ENCODE measurements at regions not wholly inside any gene's neighbourhood (a gene's known extent, or its start where the extent isn't known, plus 50 kb on each side); places are given as distances from the start of the nearest gene placed in this dataset.

- Histone ChIP-seq H3K9me3 (ENCODE audit: control insufficient read depth, low read length) (no peaks in the 10 kb centered on the region), H3K27me3 (replicated peaks; ENCODE audit: control insufficient read depth, insufficient read depth, low read length) (no peaks in the 10 kb centered on the region), H3K4me3 (ENCODE audit: low read length) (no peak overlapping the region), H3K36me3 (ENCODE audit: control insufficient read depth, insufficient read depth, low read length, severe bottlenecking) (no peaks in the 10 kb centered on the region), H3K4me1 (ENCODE audit: control insufficient read depth, insufficient read depth, low read length) (no peaks in the 10 kb centered on the region), H3K9ac (ENCODE audit: low read length) (no peak overlapping the region)
- peak; percentile 62 for DNase-seq (ENCODE audit: low read depth)
Observed at GRCh38 chr4:176478076-176478475, 158.3 kb downstream of the SPCS3 start.

DNA sequence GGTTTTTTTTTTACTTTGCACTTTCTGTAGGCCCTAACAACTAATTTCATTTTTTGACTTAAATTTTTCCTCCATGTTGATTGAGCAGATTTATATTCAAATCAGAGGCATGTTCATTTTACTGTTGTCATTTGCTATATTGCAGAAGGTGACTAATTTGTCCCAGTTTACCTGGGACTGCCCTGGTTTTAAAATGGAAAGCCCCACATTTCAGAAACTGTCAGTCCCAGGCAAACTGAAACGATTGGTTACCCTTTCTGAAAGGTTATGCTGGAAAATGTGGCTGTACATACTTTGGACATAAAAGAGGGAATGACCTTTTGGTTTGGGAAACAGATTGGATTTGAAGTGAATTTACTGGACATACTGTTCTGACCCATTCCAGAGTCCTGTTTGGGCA is 160.0 kb downstream of the SPCS3 start:
- no peaks in the 10 kb centered on the region for H3K36me3 ChIP-seq (ENCODE audit: control insufficient read depth, insufficient read depth, low read length, severe bottlenecking)
- H3K4me1 ChIP-seq (ENCODE audit: control insufficient read depth, insufficient read depth, low read length), result no peaks in the 10 kb centered on the region
- H3K9me3 ChIP-seq (ENCODE audit: control insufficient read depth, low read length), result no peaks in the 10 kb centered on the region
- no peaks in the 10 kb centered on the region for H3K27me3 ChIP-seq (replicated peaks; ENCODE audit: control insufficient read depth, insufficient read depth, low read length)
- DNase-seq (ENCODE audit: low read depth), result no peak
- no peak overlapping the region for H3K9ac ChIP-seq (ENCODE audit: low read length)
- H3K4me3 ChIP-seq (ENCODE audit: low read length), result no peak overlapping the region

DNA sequence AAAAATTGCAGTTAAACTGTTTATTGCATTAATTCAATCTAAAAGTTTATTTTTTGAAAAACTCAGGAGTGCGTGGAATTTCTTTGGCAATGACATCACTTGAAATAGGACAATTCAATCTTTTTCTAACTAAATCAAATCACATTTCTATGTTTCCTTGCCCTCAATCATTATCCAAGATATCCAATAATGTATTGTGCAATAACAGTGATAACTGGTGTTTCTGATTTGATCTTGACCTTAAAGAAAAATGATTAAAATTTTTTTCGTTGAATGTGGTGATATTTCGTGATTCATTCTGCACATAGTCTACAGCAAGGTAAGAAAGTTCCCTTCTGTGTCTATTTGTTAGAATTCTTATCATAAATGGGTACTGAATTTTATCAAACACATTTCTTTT is 163.2 kb downstream of the SPCS3 start:
- no peak for DNase-seq (ENCODE audit: low read depth)
- Histone ChIP-seq H3K9me3 (ENCODE audit: control insufficient read depth, low read length) (no peaks in the 10 kb centered on the region), H3K4me3 (ENCODE audit: low read length) (no peak overlapping the region), H3K27me3 (replicated peaks; ENCODE audit: control insufficient read depth, insufficient read depth, low read length) (no peaks in the 10 kb centered on the region), H3K4me1 (ENCODE audit: control insufficient read depth, insufficient read depth, low read length) (no peaks in the 10 kb centered on the region), H3K36me3 (ENCODE audit: control insufficient read depth, insufficient read depth, low read length, severe bottlenecking) (no peaks in the 10 kb centered on the region), H3K9ac (ENCODE audit: low read length) (no peak overlapping the region)

- no peaks in the 10 kb centered on the region for H3K27me3 ChIP-seq (replicated peaks; ENCODE audit: control insufficient read depth, insufficient read depth, low read length)
- no peak overlapping the region for H3K9ac ChIP-seq (ENCODE audit: low read length)
- H3K4me3 ChIP-seq (ENCODE audit: low read length), result no peak overlapping the region
- no peaks in the 10 kb centered on the region for H3K9me3 ChIP-seq (ENCODE audit: control insufficient read depth, low read length)
- DNase-seq (ENCODE audit: low read depth), result no peak
- no peaks in the 10 kb centered on the region for H3K4me1 ChIP-seq (ENCODE audit: control insufficient read depth, insufficient read depth, low read length)
- no peaks in the 10 kb centered on the region for H3K36me3 ChIP-seq (ENCODE audit: control insufficient read depth, insufficient read depth, low read length, severe bottlenecking)
Observed at GRCh38 chr4:176484301-176484984, 164.7 kb downstream of the SPCS3 start.

DNA sequence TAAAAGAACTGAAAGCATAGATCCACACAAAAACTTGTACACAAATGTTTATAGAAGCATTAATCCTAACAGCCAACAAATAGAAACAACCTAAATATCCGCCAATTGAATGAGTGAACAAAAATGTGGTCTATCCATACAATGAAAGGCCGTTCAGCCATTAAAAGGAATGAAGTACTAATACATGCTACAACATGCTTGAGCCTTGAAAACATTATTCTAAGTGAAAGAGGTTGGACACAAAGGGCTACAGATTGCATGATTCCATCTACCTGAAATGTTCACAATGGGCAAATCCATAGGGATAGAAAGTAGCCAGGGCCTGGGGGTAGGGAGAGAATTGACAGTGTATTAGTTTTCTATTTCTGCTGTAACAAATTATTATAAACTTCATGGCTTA is 169.2 kb downstream of the SPCS3 start:
- no peak overlapping the region for H3K4me3 ChIP-seq (ENCODE audit: low read length)
- peaks cover 2% of the 10 kb centered on the region for H3K4me1 ChIP-seq (ENCODE audit: control insufficient read depth, insufficient read depth, low read length)
- H3K36me3 ChIP-seq (ENCODE audit: control insufficient read depth, insufficient read depth, low read length, severe bottlenecking), result no peaks in the 10 kb centered on the region
- DNase-seq (ENCODE audit: low read depth), result no peak
- no peaks in the 10 kb centered on the region for H3K9me3 ChIP-seq (ENCODE audit: control insufficient read depth, low read length)
- no peaks in the 10 kb centered on the region for H3K27me3 ChIP-seq (replicated peaks; ENCODE audit: control insufficient read depth, insufficient read depth, low read length)
- no peak overlapping the region for H3K9ac ChIP-seq (ENCODE audit: low read length)

DNA sequence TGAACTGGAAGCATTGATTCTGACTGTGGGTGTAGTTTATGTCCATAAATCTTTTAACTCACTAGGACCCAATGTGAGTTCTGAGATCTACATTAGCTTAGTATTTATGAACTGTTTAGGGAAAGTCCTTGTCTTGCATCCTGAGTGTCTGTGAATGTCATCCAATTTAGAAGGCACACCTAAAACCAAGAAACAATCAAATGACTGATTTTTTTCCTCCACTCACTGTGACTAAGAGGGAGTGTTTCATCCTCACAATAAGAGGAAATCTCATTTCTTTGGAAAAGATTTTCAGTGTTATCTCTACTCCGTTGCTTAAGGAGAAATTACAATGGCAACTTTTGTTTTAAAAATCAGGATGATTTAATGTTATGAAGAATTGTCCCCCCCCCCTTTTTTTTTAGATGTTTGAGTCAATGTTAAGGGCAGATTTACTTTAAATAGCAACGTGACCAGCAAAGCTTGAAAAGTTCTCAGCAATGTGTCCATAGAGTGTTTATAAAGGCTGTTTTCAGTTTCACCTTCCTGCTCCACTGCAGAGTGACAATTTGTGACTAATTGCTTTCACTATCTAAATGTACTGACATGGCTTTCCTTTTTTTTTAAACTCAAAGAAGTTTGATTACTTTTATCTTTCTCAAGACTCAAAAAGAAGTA is 173.0 kb downstream of the SPCS3 start:
- no peak for DNase-seq (ENCODE audit: low read depth)
- Histone ChIP-seq H3K4me3 (ENCODE audit: low read length) (peak overlapping the region; percentile 56), H3K27me3 (replicated peaks; ENCODE audit: control insufficient read depth, insufficient read depth, low read length) (no peaks in the 10 kb centered on the region), H3K9me3 (ENCODE audit: control insufficient read depth, low read length) (no peaks in the 10 kb centered on the region), H3K36me3 (ENCODE audit: control insufficient read depth, insufficient read depth, low read length, severe bottlenecking) (no peaks in the 10 kb centered on the region), H3K9ac (ENCODE audit: low read length) (no peak overlapping the region), H3K4me1 (ENCODE audit: control insufficient read depth, insufficient read depth, low read length) (peaks cover 2% of the 10 kb centered on the region)

- no peaks in the 10 kb centered on the region for H3K27me3 ChIP-seq (replicated peaks; ENCODE audit: control insufficient read depth, insufficient read depth, low read length)
- H3K4me1 ChIP-seq (ENCODE audit: control insufficient read depth, insufficient read depth, low read length), result peaks cover 6% of the 10 kb centered on the region
- H3K4me3 ChIP-seq (ENCODE audit: low read length), result no peak overlapping the region
- no peak overlapping the region for H3K9ac ChIP-seq (ENCODE audit: low read length)
- no peaks in the 10 kb centered on the region for H3K9me3 ChIP-seq (ENCODE audit: control insufficient read depth, low read length)
- no peak for DNase-seq (ENCODE audit: low read depth)
- no peaks in the 10 kb centered on the region for H3K36me3 ChIP-seq (ENCODE audit: control insufficient read depth, insufficient read depth, low read length, severe bottlenecking)
Observed at GRCh38 chr4:176498617-176499256, 179.0 kb downstream of the SPCS3 start.

DNA sequence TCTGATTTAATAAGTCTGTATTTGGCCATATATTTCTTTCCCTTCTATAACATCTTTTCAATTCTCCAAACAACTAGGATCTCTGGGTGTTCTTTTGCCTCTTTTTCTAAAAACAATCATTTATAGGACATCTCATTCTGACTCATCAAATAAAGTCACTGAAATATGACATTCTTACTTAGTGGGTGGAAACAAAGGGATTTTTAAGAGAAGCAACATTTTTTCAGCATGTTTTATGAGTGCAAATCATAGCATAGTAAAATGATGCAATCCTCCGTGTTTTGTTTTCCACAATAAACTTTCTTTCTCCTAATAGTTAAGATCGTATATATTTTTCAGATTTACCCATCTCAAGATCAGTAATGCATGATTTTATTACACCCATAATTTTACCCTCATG is 179.8 kb downstream of the SPCS3 start:
- peak; percentile 75 for DNase-seq (ENCODE audit: low read depth)
- Histone ChIP-seq H3K27me3 (replicated peaks; ENCODE audit: control insufficient read depth, insufficient read depth, low read length) (no peaks in the 10 kb centered on the region), H3K4me1 (ENCODE audit: control insufficient read depth, insufficient read depth, low read length) (peaks cover 6% of the 10 kb centered on the region), H3K36me3 (ENCODE audit: control insufficient read depth, insufficient read depth, low read length, severe bottlenecking) (no peaks in the 10 kb centered on the region), H3K9ac (ENCODE audit: low read length) (no peak overlapping the region), H3K9me3 (ENCODE audit: control insufficient read depth, low read length) (no peaks in the 10 kb centered on the region), H3K4me3 (ENCODE audit: low read length) (peak overlapping the region; percentile 67)

GRCh38 chr4:176500894-176501293 is 181.1 kb downstream of the SPCS3 start:
- no peak overlapping the region for H3K9ac ChIP-seq (ENCODE audit: low read length)
- DNase-seq (ENCODE audit: low read depth), result no peak
- peaks cover 6% of the 10 kb centered on the region for H3K4me1 ChIP-seq (ENCODE audit: control insufficient read depth, insufficient read depth, low read length)

DNA sequence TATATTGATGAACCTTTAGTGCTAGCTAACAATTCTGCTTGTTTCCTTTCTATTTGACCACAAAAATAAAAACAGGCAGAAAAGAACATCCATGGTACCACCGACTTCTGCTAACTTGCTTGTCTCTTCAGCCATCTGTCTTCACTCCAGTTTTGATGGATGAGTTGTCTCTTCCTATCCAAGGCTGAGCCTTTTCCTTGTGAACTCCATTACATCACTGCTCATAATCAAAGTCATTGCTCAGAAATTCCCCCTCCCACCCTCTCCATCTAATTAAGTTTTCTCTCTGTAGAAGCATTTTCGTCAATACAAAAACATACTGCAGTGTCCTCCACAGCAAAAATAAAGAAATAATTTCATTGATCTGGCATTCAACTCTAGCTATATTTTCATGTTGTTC is 184.4 kb downstream of the SPCS3 start:
- Histone ChIP-seq H3K4me1 (ENCODE audit: control insufficient read depth, insufficient read depth, low read length) (no peaks in the 10 kb centered on the region), H3K9me3 (ENCODE audit: control insufficient read depth, low read length) (peaks cover 4% of the 10 kb centered on the region), H3K9ac (ENCODE audit: low read length) (no peak overlapping the region), H3K4me3 (ENCODE audit: low read length) (no peak overlapping the region), H3K27me3 (replicated peaks; ENCODE audit: control insufficient read depth, insufficient read depth, low read length) (no peaks in the 10 kb centered on the region), H3K36me3 (ENCODE audit: control insufficient read depth, insufficient read depth, low read length, severe bottlenecking) (no peaks in the 10 kb centered on the region)
- DNase-seq (ENCODE audit: low read depth), result no peak

More at GRCh38 chr4:176500894-176501293, 181.1 kb downstream of the SPCS3 start:
- H3K9me3 ChIP-seq (ENCODE audit: control insufficient read depth, low read length), result peaks cover 4% of the 10 kb centered on the region
- no peak overlapping the region for H3K4me3 ChIP-seq (ENCODE audit: low read length)
- no peaks in the 10 kb centered on the region for H3K27me3 ChIP-seq (replicated peaks; ENCODE audit: control insufficient read depth, insufficient read depth, low read length)
- H3K36me3 ChIP-seq (ENCODE audit: control insufficient read depth, insufficient read depth, low read length, severe bottlenecking), result no peaks in the 10 kb centered on the region

GRCh38 chr4:176507845-176508533 is 188.2 kb downstream of the SPCS3 start:
- no peaks in the 10 kb centered on the region for H3K36me3 ChIP-seq (ENCODE audit: control insufficient read depth, insufficient read depth, low read length, severe bottlenecking)
- H3K9ac ChIP-seq (ENCODE audit: low read length), result no peak overlapping the region
- DNase-seq (ENCODE audit: low read depth), result no peak
- no peak overlapping the region for H3K4me3 ChIP-seq (ENCODE audit: low read length)
- H3K9me3 ChIP-seq (ENCODE audit: control insufficient read depth, low read length), result peaks cover 4% of the 10 kb centered on the region
- H3K27me3 ChIP-seq (replicated peaks; ENCODE audit: control insufficient read depth, insufficient read depth, low read length), result no peaks in the 10 kb centered on the region
- no peaks in the 10 kb centered on the region for H3K4me1 ChIP-seq (ENCODE audit: control insufficient read depth, insufficient read depth, low read length)

All from adipocyte (in vitro differentiated cells).